HG02943 (cell line): ENCODE measurements at regions not wholly inside any gene's neighbourhood (a gene's known extent, or its start where the extent isn't known, plus 50 kb on each side); places are given as distances from the start of the nearest gene placed in this dataset.

Source experiments
- ATAC-seq: cut with Tn5 transposase; IDR thresholded peaks from one replicate; pipeline ENCODE4 v1.9.1; 2021; ENCODE audit warnings: mild to moderate bottlenecking, low read depth, moderate library complexity; ENCODE audit not compliant: unreplicated experiment

GRCh38 chr20:6269168-6269873 lies 146.5 kb upstream of the FERMT1 start:
- no peak for ATAC-seq

GRCh38 chr20:6265204-6265904 lies 142.5 kb upstream of the FERMT1 start:
- ATAC-seq, result no peak

- no peak for ATAC-seq
Measured at GRCh38 chr20:6253396-6253795, 130.6 kb upstream of the FERMT1 start.

- ATAC-seq, result no peak
Measured at GRCh38 chr20:6245436-6245835, 122.6 kb upstream of the FERMT1 start.

GRCh38 chr20:6241591-6241990 lies 118.8 kb upstream of the FERMT1 start:
- no peak for ATAC-seq

GRCh38 chr20:6240059-6240458 lies 117.2 kb upstream of the FERMT1 start:
- no peak for ATAC-seq

- ATAC-seq, result no peak
Measured at GRCh38 chr20:6238421-6238820, 115.6 kb upstream of the FERMT1 start.

GRCh38 chr20:6235510-6235909 lies 112.7 kb upstream of the FERMT1 start:
- ATAC-seq, result no peak

- ATAC-seq, result no peak
Measured at GRCh38 chr20:6232436-6232835, 109.6 kb upstream of the FERMT1 start.

GRCh38 chr20:6231556-6231955 lies 108.7 kb upstream of the FERMT1 start:
- no peak for ATAC-seq

- no peak for ATAC-seq
Measured at GRCh38 chr20:6228302-6228843, 105.5 kb upstream of the FERMT1 start.

- ATAC-seq, result no peak
Measured at GRCh38 chr20:6213311-6213710, 90.5 kb upstream of the FERMT1 start.

- ATAC-seq, result no peak
Measured at GRCh38 chr20:6212903-6213302, 90.1 kb upstream of the FERMT1 start.

GRCh38 chr20:6209093-6209492 lies 86.3 kb upstream of the FERMT1 start:
- no peak for ATAC-seq

GRCh38 chr20:6200092-6200491 lies 77.3 kb upstream of the FERMT1 start:
- no peak for ATAC-seq

GRCh38 chr20:6185268-6185667 lies 62.4 kb upstream of the FERMT1 start:
- no peak for ATAC-seq

- ATAC-seq, result no peak
Measured at GRCh38 chr20:6184086-6184485, 61.3 kb upstream of the FERMT1 start.

GRCh38 chr20:6180531-6180930 lies 57.7 kb upstream of the FERMT1 start:
- ATAC-seq, result no peak

GRCh38 chr20:6178537-6178936 lies 55.7 kb upstream of the FERMT1 start:
- no peak for ATAC-seq

GRCh38 chr20:6173481-6173880 lies 50.7 kb upstream of the FERMT1 start:
- no peak for ATAC-seq
